ENCODE measurements at regions not wholly inside any gene's neighbourhood (a gene's known extent, or its start where the extent isn't known, plus 50 kb on each side); places are given as distances from the start of the nearest gene placed in this dataset.

DNA sequence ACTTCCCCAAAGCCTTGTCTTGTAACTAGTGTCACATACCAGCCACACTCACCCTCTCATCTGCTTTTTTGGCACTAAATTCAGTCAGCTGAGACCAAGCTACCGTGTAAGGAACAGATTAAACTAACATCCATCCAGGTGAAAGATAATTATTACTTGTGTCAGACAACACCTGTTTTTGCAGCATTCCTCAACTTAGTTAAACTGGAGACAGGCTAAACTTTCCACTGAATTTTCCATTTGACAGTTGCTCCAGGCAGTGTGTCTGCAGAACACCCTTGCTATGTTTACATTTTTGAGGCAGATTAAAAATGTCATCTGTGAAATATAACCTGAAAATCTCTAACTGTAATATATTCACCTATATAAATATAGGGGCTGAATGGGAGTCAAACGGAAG lies 73.6 kb downstream of the CYP26A1 start:
- DNase-seq (ENCODE audit: low read depth): no peak
- H3K4me3 ChIP-seq (ENCODE audit: low read length): no peak overlapping the region
- TF ChIP-seq, protein P1, sequence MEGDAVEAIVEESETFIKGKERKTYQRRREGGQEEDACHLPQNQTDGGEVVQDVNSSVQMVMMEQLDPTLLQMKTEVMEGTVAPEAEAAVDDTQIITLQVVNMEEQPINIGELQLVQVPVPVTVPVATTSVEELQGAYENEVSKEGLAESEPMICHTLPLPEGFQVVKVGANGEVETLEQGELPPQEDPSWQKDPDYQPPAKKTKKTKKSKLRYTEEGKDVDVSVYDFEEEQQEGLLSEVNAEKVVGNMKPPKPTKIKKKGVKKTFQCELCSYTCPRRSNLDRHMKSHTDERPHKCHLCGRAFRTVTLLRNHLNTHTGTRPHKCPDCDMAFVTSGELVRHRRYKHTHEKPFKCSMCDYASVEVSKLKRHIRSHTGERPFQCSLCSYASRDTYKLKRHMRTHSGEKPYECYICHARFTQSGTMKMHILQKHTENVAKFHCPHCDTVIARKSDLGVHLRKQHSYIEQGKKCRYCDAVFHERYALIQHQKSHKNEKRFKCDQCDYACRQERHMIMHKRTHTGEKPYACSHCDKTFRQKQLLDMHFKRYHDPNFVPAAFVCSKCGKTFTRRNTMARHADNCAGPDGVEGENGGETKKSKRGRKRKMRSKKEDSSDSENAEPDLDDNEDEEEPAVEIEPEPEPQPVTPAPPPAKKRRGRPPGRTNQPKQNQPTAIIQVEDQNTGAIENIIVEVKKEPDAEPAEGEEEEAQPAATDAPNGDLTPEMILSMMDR (conservative IDR thresholded peaks at IDR 0.05; ENCODE audit: low read length): no peak

DNA sequence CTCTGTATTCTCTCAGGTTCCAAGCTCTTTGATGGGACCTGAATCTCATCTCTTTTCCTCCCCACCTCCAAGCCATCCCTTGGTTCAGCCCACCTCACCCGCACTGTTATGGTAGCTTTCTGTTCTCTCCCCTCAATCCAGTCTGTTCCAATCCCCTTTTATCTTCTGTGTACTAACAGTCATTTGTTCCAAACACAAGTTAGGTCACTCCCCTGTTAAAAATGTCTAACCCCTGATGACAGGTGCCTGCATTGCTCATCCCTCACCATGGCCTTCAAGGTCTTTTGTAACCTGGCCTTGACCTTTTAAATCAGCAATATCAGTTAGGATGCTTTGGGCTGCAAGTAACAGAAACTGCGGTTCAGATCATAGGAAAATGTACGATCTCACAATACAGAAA lies 74.8 kb downstream of the CYP26A1 start:
- TF ChIP-seq, protein P1 (conservative IDR thresholded peaks at IDR 0.05; ENCODE audit: low read length): no peak
- no peak for DNase-seq (ENCODE audit: low read depth)
- H3K4me3 ChIP-seq (ENCODE audit: low read length): no peak overlapping the region

DNA sequence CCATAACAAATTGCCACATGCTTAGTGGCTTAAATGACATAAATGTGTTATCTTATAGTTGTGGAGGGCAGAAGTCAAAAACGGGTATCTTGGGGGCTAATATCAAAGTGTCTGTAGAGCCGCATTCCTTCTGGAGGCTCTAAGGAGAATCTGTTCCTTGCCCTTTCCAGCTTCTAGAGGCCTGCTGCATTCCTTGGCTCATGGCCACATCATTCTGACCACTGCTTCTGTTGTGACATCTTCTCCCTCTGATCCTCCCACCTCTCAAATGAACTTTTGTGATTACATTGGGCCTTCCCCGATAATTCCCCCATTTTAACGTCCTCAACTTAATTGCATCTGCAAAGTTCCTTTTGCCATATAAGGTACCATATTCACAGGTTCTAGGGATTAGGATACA lies 76.1 kb downstream of the CYP26A1 start:
- TF ChIP-seq, protein P1 (conservative IDR thresholded peaks at IDR 0.05; ENCODE audit: low read length): no peak
- no peak overlapping the region for H3K4me3 ChIP-seq (ENCODE audit: low read length)
- peak; percentile 64 for DNase-seq (ENCODE audit: low read depth)

GRCh38 chr10:93150289-93150688 lies 76.6 kb downstream of the CYP26A1 start:
- TF ChIP-seq, protein P1 (conservative IDR thresholded peaks at IDR 0.05; ENCODE audit: low read length): no peak
- H3K4me3 ChIP-seq (ENCODE audit: low read length): no peak overlapping the region
- DNase-seq (ENCODE audit: low read depth): no peak

DNA sequence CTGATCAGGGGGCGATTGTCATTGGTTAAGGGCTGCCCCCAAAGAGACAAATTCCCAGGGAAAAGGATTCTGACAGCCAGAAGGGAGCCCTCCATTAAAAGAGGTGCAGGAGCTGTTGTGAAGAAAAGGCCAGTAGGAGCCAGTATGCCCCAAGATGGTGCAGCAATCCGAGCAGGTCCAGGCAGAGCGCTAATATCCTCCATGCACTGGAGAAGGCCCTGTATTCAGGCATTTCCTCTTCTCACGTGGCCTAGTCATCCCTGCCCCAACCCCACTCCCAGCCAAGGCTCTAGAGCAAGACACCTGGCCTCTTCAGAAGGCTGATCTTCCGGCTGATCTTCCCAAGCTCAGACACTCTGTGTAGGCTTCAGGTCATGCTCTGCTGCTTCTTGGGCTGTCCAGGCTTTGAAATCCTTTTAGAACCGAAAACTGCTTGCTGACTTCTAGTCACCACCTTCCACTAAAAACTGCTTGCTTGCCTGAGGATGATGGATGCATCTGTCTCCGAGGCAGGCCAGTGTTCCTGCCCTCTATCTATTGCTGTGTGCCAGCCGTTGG lies 77.4 kb downstream of the CYP26A1 start:
- no peak for DNase-seq (ENCODE audit: low read depth)
- H3K4me3 ChIP-seq (ENCODE audit: low read length): no peak overlapping the region
- TF ChIP-seq, protein P1 (conservative IDR thresholded peaks at IDR 0.05; ENCODE audit: low read length): no peak

DNA sequence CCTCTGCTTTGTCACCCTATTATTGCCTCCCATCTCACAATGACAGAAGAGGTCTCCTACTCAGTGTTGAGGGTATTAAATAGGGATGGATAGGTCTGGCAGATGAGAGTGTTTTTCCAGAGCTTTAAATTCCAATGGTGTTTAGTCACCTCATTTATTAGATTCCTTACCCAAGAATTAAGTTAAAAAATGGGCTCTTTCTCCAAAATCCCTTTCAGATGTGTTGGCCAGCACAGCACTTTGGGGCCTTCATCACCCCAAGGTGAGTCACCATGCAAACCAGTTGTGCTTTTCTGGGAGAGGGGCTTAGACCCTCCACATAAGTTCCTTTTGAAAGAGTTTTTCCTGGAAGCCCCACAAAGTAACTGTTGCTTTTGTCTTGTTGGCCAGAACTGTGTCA lies 78.4 kb downstream of the CYP26A1 start:
- DNase-seq (ENCODE audit: low read depth): peak; percentile 88
- TF ChIP-seq, protein P1 (conservative IDR thresholded peaks at IDR 0.05; ENCODE audit: low read length): no peak
- no peak overlapping the region for H3K4me3 ChIP-seq (ENCODE audit: low read length)

DNA sequence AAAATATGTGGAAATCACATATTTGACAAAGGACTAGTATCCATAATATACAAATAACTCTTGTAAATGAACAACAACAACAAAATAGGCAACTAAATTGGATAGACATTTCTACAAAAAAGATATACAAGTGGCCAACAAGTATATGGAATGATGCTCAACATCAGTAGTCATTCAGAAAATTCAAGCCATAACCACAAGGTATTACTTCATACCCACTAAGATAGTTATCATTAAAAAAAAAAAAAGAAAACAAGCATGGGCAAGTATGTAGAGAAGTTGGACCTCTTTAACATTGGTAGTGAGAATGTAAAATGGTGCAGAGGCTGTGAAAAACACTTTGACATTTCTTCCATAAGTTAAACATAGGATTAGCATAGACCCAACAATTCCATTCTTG lies 80.8 kb downstream of the CYP26A1 start:
- peak; percentile 55 for DNase-seq (ENCODE audit: low read depth)
- no peak overlapping the region for H3K4me3 ChIP-seq (ENCODE audit: low read length)
- TF ChIP-seq, protein P1 (conservative IDR thresholded peaks at IDR 0.05; ENCODE audit: low read length): no peak
